NCI-H128 (cell line): ENCODE measurements at regions not wholly inside any gene's neighbourhood (a gene's known extent, or its start where the extent isn't known, plus 50 kb on each side); places are given as distances from the start of the nearest gene placed in this dataset.

Experiments used
- DNase-seq: peaks from one replicate; lab custom pipeline; 2025; ENCODE audit not compliant: unreplicated experiment; lab: John Stamatoyannopoulos, UW

GRCh38 chr2:52765735-52766134 lies 1001.9 kb upstream of the CHAC2 start:
- DNase-seq, result no peak

DNA sequence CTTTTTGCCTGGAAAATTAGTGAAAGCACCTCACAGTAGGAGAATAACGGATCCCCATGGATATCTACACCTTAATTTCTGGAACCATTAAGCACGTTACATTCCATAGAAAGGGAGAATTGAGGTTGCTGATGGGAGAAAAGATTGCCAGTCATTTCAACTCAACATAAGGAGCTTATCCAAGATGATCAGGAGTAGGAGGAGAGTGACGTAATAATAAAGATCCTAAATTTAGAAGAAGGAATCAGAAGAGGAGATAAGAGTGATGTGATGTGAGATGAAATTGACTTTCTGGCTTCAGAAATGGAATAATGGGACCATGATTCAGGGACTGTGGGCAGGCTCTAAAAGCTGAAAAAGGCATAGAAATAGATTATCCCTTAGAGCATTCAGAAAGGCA lies 1017.8 kb upstream of the CHAC2 start:
- no peak for DNase-seq

DNA sequence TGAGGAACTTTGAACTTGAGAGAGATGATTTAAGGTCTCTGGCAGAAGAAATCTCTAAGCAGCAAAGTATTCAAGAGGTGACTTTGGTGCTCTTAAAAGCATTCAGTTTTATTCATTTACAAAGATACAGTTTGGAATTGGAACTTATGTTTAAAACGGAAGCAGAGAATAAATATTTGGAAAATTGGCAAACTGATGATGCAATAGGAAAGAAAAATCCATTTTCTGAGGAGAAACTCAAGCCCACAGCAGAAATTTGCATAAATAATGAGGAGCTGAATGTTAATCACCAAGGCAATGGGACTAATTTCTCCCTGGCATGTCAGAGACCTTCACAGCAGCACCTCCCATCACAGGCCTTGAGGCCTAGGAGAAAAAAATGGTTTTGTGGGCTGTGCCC lies 1022.5 kb upstream of the CHAC2 start:
- DNase-seq, result no peak

DNA sequence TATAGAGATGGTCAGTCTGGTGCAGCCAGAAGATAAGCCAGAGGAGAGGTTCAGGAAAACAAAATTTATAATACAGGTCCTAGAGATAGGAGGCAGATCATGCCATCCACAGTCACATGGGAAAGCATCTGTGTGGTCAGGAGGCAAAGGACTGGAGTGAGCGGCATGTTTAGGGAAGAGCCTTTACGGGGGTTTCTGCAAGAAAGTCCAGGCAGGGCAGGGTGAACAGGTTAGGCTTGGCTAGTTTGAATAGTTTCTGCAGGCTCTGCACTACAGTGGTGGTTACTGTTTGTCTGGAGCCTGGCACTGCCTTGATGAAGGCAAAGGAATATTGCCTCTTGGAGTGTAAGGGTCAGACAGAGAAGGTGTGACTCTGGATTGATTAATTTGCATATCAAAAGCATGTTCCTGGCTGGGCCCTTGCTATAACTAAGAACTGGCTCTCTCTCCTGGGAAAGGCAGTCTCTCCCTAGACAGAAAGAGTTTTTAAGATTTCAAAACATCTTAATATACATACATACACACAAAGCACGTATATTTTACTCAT lies 1034.7 kb upstream of the CHAC2 start:
- no peak for DNase-seq

GRCh38 chr2:52724585-52724984 lies 1043.0 kb upstream of the CHAC2 start:
- DNase-seq, result no peak

- DNase-seq, result no peak
These were observed 1049.8 kb upstream of the CHAC2 start for GRCh38 chr2:52717836-52718235.

GRCh38 chr2:52710810-52711618 lies 1056.6 kb upstream of the CHAC2 start:
- DNase-seq, result no peak

GRCh38 chr2:52704251-52704650 lies 1063.4 kb upstream of the CHAC2 start:
- no peak for DNase-seq

DNA sequence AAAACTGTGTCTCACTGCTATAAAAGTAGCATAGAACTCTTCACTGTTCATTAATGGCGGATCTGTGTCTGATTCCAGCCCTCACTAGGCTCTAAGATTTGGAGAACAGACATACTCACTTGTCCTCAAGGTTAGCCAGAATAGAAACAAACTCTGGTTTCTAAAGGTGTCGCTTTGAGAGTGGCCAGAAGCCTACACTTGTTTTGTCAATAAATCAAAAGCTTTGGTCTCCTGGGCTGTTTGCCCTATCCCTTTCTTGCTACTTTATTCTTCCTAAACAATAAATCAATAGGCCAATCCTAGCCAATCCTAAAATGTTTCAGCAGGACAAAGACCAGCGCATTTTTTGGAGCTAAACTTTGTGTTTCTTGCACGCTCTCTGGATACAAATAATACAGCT lies 1064.6 kb upstream of the CHAC2 start:
- DNase-seq, result no peak

- no peak for DNase-seq
These were observed 1069.2 kb upstream of the CHAC2 start for GRCh38 chr2:52698408-52698807.

DNA sequence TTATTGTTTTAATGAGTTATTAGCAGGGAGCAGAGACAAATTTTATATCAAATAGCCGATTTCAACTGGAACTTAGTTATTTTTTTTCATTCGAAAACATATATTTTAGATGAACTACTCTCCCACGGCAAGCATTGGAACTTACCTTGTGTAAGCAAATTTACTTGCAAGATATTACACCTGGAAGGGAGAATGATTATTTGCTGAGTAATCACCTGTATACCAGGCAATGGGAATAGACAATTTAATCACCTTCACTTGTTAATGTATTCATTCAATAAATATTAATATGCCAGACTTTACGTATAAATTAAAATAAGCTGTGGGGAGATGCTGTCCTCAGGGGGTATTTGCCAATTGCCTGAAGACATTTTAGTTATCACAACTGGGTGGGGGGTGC lies 1069.9 kb upstream of the CHAC2 start:
- DNase-seq, result no peak

DNA sequence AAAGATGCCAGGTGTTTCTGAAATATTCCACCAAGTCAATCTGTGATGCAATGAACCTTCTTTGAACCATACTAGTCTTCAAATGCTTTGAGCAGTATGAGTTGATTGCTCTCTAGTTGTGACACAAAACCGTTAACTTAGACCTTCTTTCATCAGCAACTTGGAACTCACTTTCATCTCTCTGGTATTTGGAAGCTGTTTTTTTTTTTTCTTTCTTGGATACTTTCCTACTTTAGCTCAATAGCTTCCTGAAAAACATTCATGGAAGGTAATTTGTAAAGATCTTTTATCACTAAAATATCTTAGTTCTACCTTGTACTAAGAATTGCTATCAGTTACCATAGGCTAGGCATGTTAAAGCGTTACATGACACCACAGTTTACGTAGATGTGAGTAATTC lies 1071.9 kb upstream of the CHAC2 start:
- DNase-seq, result no peak

- no peak for DNase-seq
These were observed 1080.7 kb upstream of the CHAC2 start for GRCh38 chr2:52686935-52687334.

GRCh38 chr2:52676056-52676455 lies 1091.5 kb upstream of the CHAC2 start:
- no peak for DNase-seq

DNA sequence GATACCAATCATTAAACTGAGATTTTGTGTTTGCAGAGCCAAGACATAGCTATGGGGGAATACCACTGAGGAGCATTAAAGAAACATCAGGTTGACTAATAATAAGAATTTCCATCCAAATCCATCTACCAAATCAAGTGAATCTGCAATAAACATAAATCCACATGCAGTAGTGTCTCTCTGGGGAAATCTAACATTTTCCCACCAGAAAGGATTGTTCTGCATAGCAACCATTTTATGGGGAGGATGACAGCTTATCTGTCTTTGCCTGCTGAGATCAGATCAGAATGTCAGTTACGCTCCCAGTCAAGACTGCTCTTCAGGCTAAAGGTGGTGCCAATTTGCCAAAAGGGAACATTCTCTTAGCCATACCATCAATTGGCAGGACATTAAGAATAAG lies 1098.9 kb upstream of the CHAC2 start:
- no peak for DNase-seq

GRCh38 chr2:52659546-52659945 lies 1108.1 kb upstream of the CHAC2 start:
- DNase-seq, result no peak

DNA sequence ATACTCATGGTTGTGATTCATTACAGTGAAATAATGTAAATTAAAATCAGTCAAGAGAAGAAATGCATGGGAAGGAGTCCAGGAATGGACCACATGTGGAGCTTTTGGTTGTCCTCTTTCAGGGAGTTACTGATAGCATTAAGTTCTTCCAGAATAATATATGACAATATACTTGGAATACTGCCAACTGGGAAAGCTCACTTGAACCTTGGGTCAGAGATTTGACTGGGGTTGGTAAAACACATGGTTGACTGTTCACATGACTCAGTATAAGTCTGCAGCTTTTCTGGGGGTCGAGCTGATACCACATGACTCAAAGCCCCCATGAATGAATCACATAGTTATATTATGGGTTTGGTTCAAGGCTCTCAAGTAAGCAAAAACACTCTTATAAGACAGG lies 1109.0 kb upstream of the CHAC2 start:
- no peak for DNase-seq

GRCh38 chr2:52639692-52640091 lies 1127.9 kb upstream of the CHAC2 start:
- no peak for DNase-seq

GRCh38 chr2:52632543-52632942 lies 1135.1 kb upstream of the CHAC2 start:
- no peak for DNase-seq

- DNase-seq, result no peak
These were observed 1137.7 kb upstream of the CHAC2 start for GRCh38 chr2:52629944-52630343.

GRCh38 chr2:52629531-52629930 lies 1138.1 kb upstream of the CHAC2 start:
- no peak for DNase-seq

- DNase-seq, result no peak
These were observed 1145.3 kb upstream of the CHAC2 start for GRCh38 chr2:52622266-52622665.

- DNase-seq, result no peak
These were observed 1154.5 kb upstream of the CHAC2 start for GRCh38 chr2:52613064-52613463.
